HepG2 (cell line): ENCODE measurements at regions not wholly inside any gene's neighbourhood (a gene's known extent, or its start where the extent isn't known, plus 50 kb on each side); places are given as distances from the start of the nearest gene placed in this dataset.

Experiments
- ATAC-seq: fragments of 200-7000 bp; cut with Tn5 transposase; 3 replicates; pipeline ENCODE4 v1.9.1; 2020; ENCODE audit warnings: mild to moderate bottlenecking, moderate library complexity
- BruUV-seq: library from RNA; stranded (reverse); fragments of 400-500 nt; replicated peaks from 2 replicates; lab custom pipeline; 2021; lab: Mats Ljungman, UMichigan
- CTCF ChIA-PET: fragments of 300-600 bp; formaldehyde crosslinking; extraction: SDS; loops from one replicate; lab custom pipeline; 2021; ENCODE audit warnings: low total read pairs, inconsistent platforms, low intra/inter-chr PET ratio; lab: Yijun Ruan, JAX
- POLR2A ChIA-PET: fragments of 350-600 bp; sonication (Branson Sonifier 250); formaldehyde crosslinking; loops from one replicate; lab custom pipeline; 2020; ENCODE audit warnings: antibody characterized with exemption, inconsistent platforms; lab: Yijun Ruan, JAX
- DNase-seq: peaks from one replicate; pipeline ENCODE4 v3.0.0-alpha.2; 2015; ENCODE audit warnings: low spot score
- FAIRE-seq: peaks from 3 replicates; lab custom pipeline; 2011; peaks lifted over from hg19 to GRCh38; lab: Jason Lieb, UNC
- H2AFZ ChIP-seq: one replicate; pipeline ENCODE4 v1.6.1; 2011; ENCODE audit warnings: low read length, inconsistent platforms
- H3K27ac ChIP-seq: fragments of 300-600 bp; 3 replicates; pipeline ENCODE4 v1.8.0; 2011; ENCODE audit warnings: mixed run types, mild to moderate bottlenecking, mixed read lengths, low read length, inconsistent platforms; ENCODE audit not compliant: insufficient read depth; ENCODE audit errors: extremely low read length
- H3K27me3 ChIP-seq, 2 experiments: fragments of 200-600 bp in 1 of 2; 2 replicates in 1 of 2; 3 replicates in 1 of 2; pipeline versions ENCODE4 v1.6.0 to v1.8.0; 2011; ENCODE audit warnings: low read length in 2 of 2, mild to moderate bottlenecking in 2 of 2, moderate library complexity in 2 of 2, inconsistent platforms in 1 of 2; ENCODE audit not compliant: insufficient read depth in 2 of 2, control insufficient read depth in 1 of 2
- H3K36me3 ChIP-seq, 2 experiments: fragments of 200-600 bp in 1 of 2; replicated peaks in 1 of 2; 2 replicates in 1 of 2; 3 replicates in 1 of 2; pipeline versions ENCODE4 v1.5.1 to v1.8.0; 2011; ENCODE audit warnings: low read length in 2 of 2, inconsistent platforms in 1 of 2; ENCODE audit not compliant: insufficient read depth in 2 of 2, control insufficient read depth in 1 of 2
- H3K4me1 ChIP-seq: 2 replicates; pipeline ENCODE4 v1.5.1; 2012; ENCODE audit warnings: low read length, inconsistent platforms; ENCODE audit not compliant: insufficient read depth
- H3K4me2 ChIP-seq: 2 replicates; pipeline ENCODE4 v1.6.0; 2011; ENCODE audit warnings: low read depth, low read length, inconsistent platforms
- H3K4me3 ChIP-seq, 3 experiments: fragments of 200-600 bp in 1 of 3; sonication (generic), shearing (Covaris generic) in 1 of 3; replicated peaks in 1 of 3; 2 replicates each; pipeline ENCODE4 v1.5.1; 2011 to 2016; ENCODE audit warnings: low read length in 3 of 3, inconsistent platforms in 2 of 3, low read depth in 2 of 3, mild to moderate bottlenecking in 2 of 3, control low read depth in 1 of 3, mixed read lengths in 1 of 3; ENCODE audit not compliant: insufficient read depth in 1 of 3
- H3K79me2 ChIP-seq: one replicate; pipeline ENCODE4 v1.6.1; 2011; ENCODE audit warnings: low read length, inconsistent platforms; ENCODE audit not compliant: insufficient read depth
- H3K9ac ChIP-seq: 2 replicates; pipeline ENCODE4 v1.6.0; 2011; ENCODE audit warnings: mild to moderate bottlenecking, low read depth, low read length, inconsistent platforms; ENCODE audit not compliant: insufficient read depth
- H3K9me3 ChIP-seq: 2 replicates; pipeline ENCODE4 v1.5.1; 2012; ENCODE audit warnings: mild to moderate bottlenecking, low read length
- H4K20me1 ChIP-seq: 2 replicates; pipeline ENCODE4 v1.6.0; 2011; ENCODE audit warnings: inconsistent platforms, mild to moderate bottlenecking, low read length, moderate library complexity; ENCODE audit not compliant: insufficient read depth
- DZIP1 ChIP-seq: sonication (generic); formaldehyde crosslinking; IDR thresholded peaks from 2 replicates; pipeline ENCODE4 v1.5.0; 2020; ENCODE audit warnings: mild to moderate bottlenecking, missing genetic modification reagents
- FOSL2 ChIP-seq: sonication (generic); formaldehyde crosslinking; IDR thresholded peaks from 2 replicates; pipeline ENCODE4 v1.4.0; 2020; ENCODE audit warnings: missing genetic modification reagents
- FOXJ3 ChIP-seq: sonication (generic); formaldehyde crosslinking; IDR thresholded peaks from 2 replicates; pipeline ENCODE4 v1.4.0; 2020; ENCODE audit warnings: missing genetic modification reagents, mild to moderate bottlenecking, borderline replicate concordance
- GRHL1 ChIP-seq: sonication (generic); formaldehyde crosslinking; conservative IDR thresholded peaks from 2 replicates; pipeline ENCODE4 v1.8.0; 2022; ENCODE audit warnings: missing genetic modification reagents
- HMGXB3 ChIP-seq: sonication (generic); formaldehyde crosslinking; IDR thresholded peaks from 2 replicates; pipeline ENCODE4 v1.4.0; 2020; ENCODE audit warnings: missing genetic modification reagents, borderline replicate concordance
- LCORL ChIP-seq, 2 experiments: fragments of 450-650 bp in 1 of 2; sonication (generic) in 1 of 2; formaldehyde crosslinking in 1 of 2; IDR thresholded peaks; 2 replicates each; pipeline versions ENCODE4 v1.5.0 to v1.6.1; 2017 to 2020; ENCODE audit warnings: antibody characterized with exemption in 1 of 2, missing genetic modification reagents in 1 of 2
- NFE2L1 ChIP-seq: sonication (generic); formaldehyde crosslinking; IDR thresholded peaks from 2 replicates; pipeline ENCODE4 v1.4.0; 2020; ENCODE audit warnings: missing genetic modification reagents, mild to moderate bottlenecking, borderline replicate concordance
- NR2F1 ChIP-seq, 2 experiments: fragments of 450-650 bp in 1 of 2; formaldehyde crosslinking in 1 of 2; IDR thresholded peaks; 2 replicates each; pipeline versions ENCODE4 v1.5.0 to v1.6.1; 2016 to 2020; ENCODE audit warnings: mild to moderate bottlenecking in 1 of 2, missing compliant biosample characterization in 1 of 2, missing genetic modification reagents in 1 of 2, moderate library complexity in 1 of 2
- POLR2A ChIP-seq, 2 experiments: IDR thresholded peaks; 2 replicates each; pipeline ENCODE4 v1.6.1; 2011; ENCODE audit warnings: low read depth in 2 of 2, low read length in 2 of 2, mild to moderate bottlenecking in 1 of 2, moderate library complexity in 1 of 2; ENCODE audit not compliant: insufficient read depth in 1 of 2
- ZFYVE20 ChIP-seq: sonication (generic); formaldehyde crosslinking; IDR thresholded peaks from 2 replicates; pipeline ENCODE4 v1.8.0; 2023; ENCODE audit warnings: low read depth, mild to moderate bottlenecking, moderate library complexity, missing genetic modification reagents, borderline replicate concordance
- ZNF552 ChIP-seq: sonication (generic); formaldehyde crosslinking; IDR thresholded peaks from 2 replicates; pipeline ENCODE4 v1.9.0; 2022; ENCODE audit warnings: missing genetic modification reagents, mild to moderate bottlenecking, borderline replicate concordance
- ZNF839 ChIP-seq: sonication (generic); formaldehyde crosslinking; IDR thresholded peaks from 2 replicates; pipeline ENCODE4 v1.4.0; 2020; ENCODE audit warnings: missing genetic modification reagents, mild to moderate bottlenecking, borderline replicate concordance
- WGBS: methylation state at CpG from one replicate; pipeline ENCODE4 v1.1.6; 2017; ENCODE audit warnings: low lambda C conversion rate; 5-methylcytosine and 5-hydroxymethylcytosine counted together
- in situ Hi-C: cut with HindIII; loops from 2 replicates; pipeline ENCODE4 v1.10.0; 2017; ENCODE audit warnings: low pct_unique_long_range_greater_than_20kb; ENCODE audit not compliant: extremely low pct_ligation_motif_present
- intact Hi-C: fragments of 100-400 bp; cut with micrococcal nuclease; formaldehyde crosslinking; loops from one replicate; pipeline ENCODE4 v1.10.0; 2022; ENCODE audit not compliant: unreplicated experiment

- TF ChIP-seq GRHL1 (CRISPR knock-in tag) (no peak), NR2F1 (CRISPR knock-in tag; IDR thresholded peaks at IDR 0.05) (no peak), FOSL2 (no peak), ZNF552 (no peak), POLR2A (IDR thresholded peaks at IDR 0.05; ENCODE audit: insufficient read depth in 1 of 2, low read depth in 2 of 2, low read length in 2 of 2) (no peak)
Measured at GRCh38 chr13:34176633-34177032, 358.7 kb downstream of the RFC3 start (continued).

GRCh38 chr13:34179481-34179880 lies 361.5 kb downstream of the RFC3 start:
- ATAC-seq (no peak), FAIRE-seq (no peak), DNase-seq (no peak)
- ChIA-PET POLR2A (no interaction called here), CTCF (no interaction called here)
- no peaks in the 10 kb centered on the region for H3K4me1 ChIP-seq
- BruUV-seq, result no TSS peak
- 6% methylated on average over 1 of the region's 1 CpG for WGBS
- H3K4me2 ChIP-seq, result no peak overlapping the region
- no peaks in the 10 kb centered on the region for H3K36me3 ChIP-seq
- H3K9ac ChIP-seq, result no peak overlapping the region
- H2AFZ ChIP-seq, result no peak overlapping the region
- H3K27me3 ChIP-seq, result peaks cover 0 to 6% of the 10 kb centered on the region in 2 experiments; a peak in 2 of 5 replicates
- no peaks in the 10 kb centered on the region for H3K9me3 ChIP-seq
- H3K79me2 ChIP-seq, result no peaks in the 10 kb centered on the region
- H4K20me1 ChIP-seq, result no peaks in the 10 kb centered on the region
- H3K27ac ChIP-seq, result no peak overlapping the region
- intact Hi-C loops, result no loop called here
- in situ Hi-C loops, result no loop called here
- H3K4me3 ChIP-seq, result no peak overlapping the region
- TF ChIP-seq DZIP1 (CRISPR knock-in tag) (no peak), ZFYVE20 (CRISPR knock-in tag) (no peak), LCORL (IDR thresholded peaks at IDR 0.05) (no peak), LCORL (CRISPR knock-in tag; IDR thresholded peaks at IDR 0.05) (no peak), NFE2L1 (CRISPR knock-in tag) (no peak), FOXJ3 (CRISPR knock-in tag) (no peak), ZNF839 (CRISPR knock-in tag) (no peak), HMGXB3 (CRISPR knock-in tag) (no peak)
